HFFc6 (cell line): ENCODE measurements at regions not wholly inside any gene's neighbourhood (a gene's known extent, or its start where the extent isn't known, plus 50 kb on each side); places are given as distances from the start of the nearest gene placed in this dataset.

Experiments used
- DNase-seq: peaks from one replicate; pipeline ENCODE4 v3.0.0-alpha.2; 2018
- H3K27ac Mint-ChIP-seq: 2 replicates; pipeline ENCODE4 v1.8.0; 2020; ENCODE audit warnings: mild to moderate bottlenecking, mixed read lengths
- H3K27me3 Mint-ChIP-seq: 2 replicates; pipeline ENCODE4 v1.8.0; 2021; ENCODE audit warnings: mild to moderate bottlenecking, moderate library complexity, mixed read lengths; ENCODE audit not compliant: insufficient read depth
- H3K36me3 Mint-ChIP-seq: 2 replicates; pipeline ENCODE4 v1.8.0; 2021; ENCODE audit warnings: low read depth, mixed read lengths
- H3K4me1 Mint-ChIP-seq: 2 replicates; pipeline ENCODE4 v1.8.0; 2020; ENCODE audit warnings: low read depth, mixed read lengths
- H3K4me3 Mint-ChIP-seq: 2 replicates; pipeline ENCODE4 v1.8.0; 2020; ENCODE audit warnings: mild to moderate bottlenecking, moderate library complexity, mixed read lengths
- H3K9me3 Mint-ChIP-seq: 2 replicates; pipeline ENCODE4 v1.8.0; 2020; ENCODE audit warnings: mild to moderate bottlenecking, mixed read lengths
- CTCF ChIP-seq: fragments of 200-600 bp; sonication (generic); IDR thresholded peaks from 2 replicates; pipeline ENCODE4 v1.5.0; 2021; ENCODE audit warnings: antibody characterized with exemption, mild to moderate bottlenecking

- no peaks in the 10 kb centered on the region for H3K4me1 Mint-ChIP-seq
Measured at GRCh38 chr4:65083076-65083475, 587.2 kb downstream of the EPHA5 start.

GRCh38 chr4:65071564-65071963, 598.7 kb downstream of the EPHA5 start:
- Mint-ChIP-seq H3K27ac (no peak overlapping the region), H3K9me3 (peaks cover 24% of the 10 kb centered on the region), H3K36me3 (no peaks in the 10 kb centered on the region), H3K27me3 (no peaks in the 10 kb centered on the region), H3K4me3 (no peak overlapping the region), H3K4me1 (no peaks in the 10 kb centered on the region)
- TF ChIP-seq CTCF = no peak
- no peak for DNase-seq

More at GRCh38 chr4:65083076-65083475, 587.2 kb downstream of the EPHA5 start:
- Mint-ChIP-seq H3K36me3 (no peaks in the 10 kb centered on the region), H3K4me3 (no peak overlapping the region), H3K27me3 (no peaks in the 10 kb centered on the region), H3K9me3 (peaks cover 24% of the 10 kb centered on the region), H3K27ac (no peak overlapping the region)
- no peak for DNase-seq
- no peak for TF ChIP-seq CTCF

- no peak for DNase-seq
- no peak overlapping the region for H3K27ac Mint-ChIP-seq
- H3K27me3 Mint-ChIP-seq = no peaks in the 10 kb centered on the region
- H3K4me3 Mint-ChIP-seq = no peak overlapping the region
- H3K36me3 Mint-ChIP-seq = no peaks in the 10 kb centered on the region
- H3K9me3 Mint-ChIP-seq = peaks cover 29% of the 10 kb centered on the region
- no peak for TF ChIP-seq CTCF
- H3K4me1 Mint-ChIP-seq = no peaks in the 10 kb centered on the region
Measured at GRCh38 chr4:65069177-65069576, 601.1 kb downstream of the EPHA5 start.

- Mint-ChIP-seq H3K27ac (no peak overlapping the region), H3K4me3 (no peak overlapping the region), H3K4me1 (no peaks in the 10 kb centered on the region), H3K27me3 (no peaks in the 10 kb centered on the region), H3K36me3 (no peaks in the 10 kb centered on the region), H3K9me3 (peaks cover 34% of the 10 kb centered on the region)
- no peak for TF ChIP-seq CTCF
- no peak for DNase-seq
Measured at GRCh38 chr4:65066106-65066505, 604.2 kb downstream of the EPHA5 start.

- DNase-seq = no peak
- Mint-ChIP-seq H3K36me3 (no peaks in the 10 kb centered on the region), H3K27ac (no peak overlapping the region), H3K9me3 (peaks cover 38% of the 10 kb centered on the region), H3K27me3 (no peaks in the 10 kb centered on the region), H3K4me1 (no peaks in the 10 kb centered on the region), H3K4me3 (no peak overlapping the region)
- TF ChIP-seq CTCF = no peak
Measured at GRCh38 chr4:65063601-65064000, 606.7 kb downstream of the EPHA5 start.

GRCh38 chr4:65050786-65051185, 619.5 kb downstream of the EPHA5 start:
- DNase-seq = no peak
- Mint-ChIP-seq H3K9me3 (peaks cover 22% of the 10 kb centered on the region), H3K27ac (no peak overlapping the region), H3K4me1 (no peaks in the 10 kb centered on the region), H3K36me3 (no peaks in the 10 kb centered on the region), H3K4me3 (no peak overlapping the region), H3K27me3 (no peaks in the 10 kb centered on the region)
- TF ChIP-seq CTCF = no peak
